ENCODE measurements at regions not wholly inside any gene's neighbourhood (a gene's known extent, or its start where the extent isn't known, plus 50 kb on each side); places are given as distances from the start of the nearest gene placed in this dataset.

- H2BK15ac ChIP-seq (ENCODE audit: low read length) = no peak overlapping the region
- H3K23ac ChIP-seq (ENCODE audit: insufficient read length) = no peak overlapping the region
- no peak for DNase-seq (ENCODE audit: low read depth in 1 of 2, low spot score in 2 of 2)
- no peak overlapping the region for H3K4me3 ChIP-seq (ENCODE audit: extremely low read depth in 1 of 4, insufficient read depth in 2 of 4, low read depth in 3 of 4, low read length in 4 of 4)
- H3K36me3 ChIP-seq (ENCODE audit: control insufficient read depth in 2 of 4, insufficient read depth in 4 of 4, low read length in 3 of 4) = no peaks in the 10 kb centered on the region
- no peak overlapping the region for H2BK5ac ChIP-seq (ENCODE audit: low read depth, low read length)
- no peak overlapping the region for H3K4me2 ChIP-seq (ENCODE audit: insufficient read depth in 1 of 2, low read depth in 2 of 2, low read length in 2 of 2)
- peaks cover 2 to 13% (median 8%) of the 10 kb centered on the region in 4 experiments; a peak in 6 of 7 replicates for H3K4me1 ChIP-seq (replicated peaks in 1 of 4; ENCODE audit: control insufficient read depth in 3 of 4, insufficient read depth in 4 of 4, low read length in 3 of 4)
- H3K56ac ChIP-seq (replicated peaks; ENCODE audit: insufficient read length, low read depth, low read length) = no peak overlapping the region
- H4K8ac ChIP-seq (ENCODE audit: extremely low read depth, insufficient read depth, low read length) = no peak overlapping the region
- no peak for FAIRE-seq
- H2AFZ ChIP-seq (ENCODE audit: low read length) = no peak overlapping the region
- H3K23me2 ChIP-seq (ENCODE audit: low read depth, low read length) = peaks cover 10% of the 10 kb centered on the region; the same call in 1 of the 2 replicates
- H2BK20ac ChIP-seq (ENCODE audit: low read length) = no peak overlapping the region
- H3K9ac ChIP-seq (replicated peaks in 1 of 4; ENCODE audit: extremely low read depth in 1 of 4, low read depth in 3 of 4, low read length in 3 of 4) = no peak overlapping the region
- H3K27me3 ChIP-seq (replicated peaks in 1 of 4; ENCODE audit: control insufficient read depth in 3 of 4, extremely low read depth in 1 of 4, insufficient read depth in 3 of 4, low read length in 3 of 4) = peaks cover 0 to 13% (median 8%) of the 10 kb centered on the region in 4 experiments; a peak in 4 of 7 replicates
- no peak overlapping the region for H2BK12ac ChIP-seq (ENCODE audit: low read depth, low read length)
- H4K5ac ChIP-seq (ENCODE audit: insufficient read length, low read depth, low read length) = no peak overlapping the region
- TF ChIP-seq SP4 (IDR thresholded peaks at IDR 0.05; ENCODE audit: low read length) (no peak), SAP30 (IDR thresholded peaks at IDR 0.05; ENCODE audit: insufficient read depth, insufficient replicate concordance, low read length) (no peak), SIN3A (conservative IDR thresholded peaks at IDR 0.05 in 1 of 2, IDR thresholded peaks at IDR 0.05 in 1 of 2; ENCODE audit: low read depth in 1 of 2, low read length in 2 of 2) (no peak), JUND (IDR thresholded peaks at IDR 0.05; ENCODE audit: low read length) (no peak), SUZ12 (IDR thresholded peaks at IDR 0.05; ENCODE audit: low read length) (no peak), HDAC6 (IDR thresholded peaks at IDR 0.05; ENCODE audit: low read depth, low read length) (no peak), CHD1 (IDR thresholded peaks at IDR 0.05; ENCODE audit: low read depth, low read length) (no peak)
- H4K20me1 ChIP-seq (replicated peaks in 1 of 2; ENCODE audit: control insufficient read depth in 1 of 2, insufficient read depth in 2 of 2, low read length in 2 of 2) = no peaks in the 10 kb centered on the region
- no peak overlapping the region for H2BK120ac ChIP-seq (replicated peaks; ENCODE audit: low read depth, low read length)
- 72% methylated on average over 1 of the region's 1 CpG; no CpG with 5 or more reads in 1 of the 2 experiments for WGBS, 2 experiments (ENCODE audit: extremely low coverage in 1 of 2, insufficient coverage in 1 of 2, insufficient read length in 1 of 2, insufficient replicate concordance in 2 of 2, low coverage in 1 of 2, low lambda C conversion rate in 2 of 2, missing lambda C conversion rate in 1 of 2)
- no peak overlapping the region for H2AK5ac ChIP-seq (ENCODE audit: low read depth, low read length)
- no peaks in the 10 kb centered on the region for H3K9me3 ChIP-seq (ENCODE audit: insufficient read depth in 2 of 2, low read depth in 1 of 2, low read length in 1 of 2)
- no peak overlapping the region for H3K27ac ChIP-seq (ENCODE audit: low read depth, low read length)
- ChIA-PET CTCF (ENCODE audit: partially characterized antibody) (interaction anchor here (1.1 to 1.5 kb wide), 5 partner anchors 167 to 437 kb away, joined by 3 to 6 read pairs (median 5); no protein-coding TSS in a partner anchor), POLR2A (ENCODE audit: partially characterized antibody) (no interaction called here)
- no peak overlapping the region for H3K4ac ChIP-seq (replicated peaks; ENCODE audit: insufficient read length, low read depth, low read length)
- H4K91ac ChIP-seq (replicated peaks; ENCODE audit: insufficient read length, low read length) = no peak overlapping the region
- H3K79me1 ChIP-seq (ENCODE audit: low read depth, low read length) = peaks cover 2% of the 10 kb centered on the region; the same call in 1 of the 2 replicates
- H3K18ac ChIP-seq (ENCODE audit: extremely low read depth, low read length) = no peak overlapping the region
- no peaks in the 10 kb centered on the region for H3K79me2 ChIP-seq (ENCODE audit: control insufficient read depth in 1 of 2, insufficient read depth in 2 of 2, low read length in 2 of 2)
- no peak overlapping the region for H3K14ac ChIP-seq (ENCODE audit: insufficient read length)
These were observed 70.2 kb downstream of the SAMD9 start for GRCh38 chr7:93047514-93048099.
